SK-N-SH (cell line): ENCODE measurements at regions not wholly inside any gene's neighbourhood (a gene's known extent, or its start where the extent isn't known, plus 50 kb on each side); places are given as distances from the start of the nearest gene placed in this dataset.

ENCODE experiments used
- CHD2 ChIP-seq: fragments of 150-350 bp; IDR thresholded peaks from 2 replicates; pipeline ENCODE4 v1.6.1; 2018; ENCODE audit warnings: low read length; ENCODE audit not compliant: partially characterized antibody
- CTCF ChIP-seq: fragments of 200-600 bp; sonication (generic); IDR thresholded peaks from 2 replicates; pipeline ENCODE4 v1.6.1; 2017; ENCODE audit warnings: antibody characterized with exemption, mild to moderate bottlenecking, moderate library complexity
- ELF1 ChIP-seq: IDR thresholded peaks from 2 replicates; pipeline ENCODE4 v1.4.0; 2012
- EP300 ChIP-seq, 2 experiments: IDR thresholded peaks; 2 replicates each; pipeline versions ENCODE4 v1.4.0 to v1.6.1; 2012; ENCODE audit warnings: borderline replicate concordance in 1 of 2, low read depth in 1 of 2, low read length in 1 of 2
- MAX ChIP-seq: IDR thresholded peaks from 2 replicates; pipeline ENCODE4 v1.4.0; 2012; ENCODE audit warnings: low read depth
- MEF2A ChIP-seq: IDR thresholded peaks from 2 replicates; pipeline ENCODE4 v1.4.0; 2012; ENCODE audit warnings: low read depth, borderline replicate concordance
- NFIC ChIP-seq: IDR thresholded peaks from 2 replicates; pipeline ENCODE4 v1.4.0; 2012; ENCODE audit warnings: borderline replicate concordance
- RAD21 ChIP-seq: IDR thresholded peaks from 2 replicates; pipeline ENCODE4 v1.6.1; 2012; ENCODE audit warnings: mild to moderate bottlenecking, low read length
- REST ChIP-seq: IDR thresholded peaks from 2 replicates; pipeline ENCODE4 v1.6.1; 2012; ENCODE audit warnings: mild to moderate bottlenecking, low read depth, low read length, moderate library complexity
- TAF1 ChIP-seq: IDR thresholded peaks from 2 replicates; pipeline ENCODE4 v1.6.1; 2012; ENCODE audit warnings: low read depth, mild to moderate bottlenecking, low read length, moderate library complexity, borderline replicate concordance
- TEAD4 ChIP-seq: IDR thresholded peaks from 2 replicates; pipeline ENCODE4 v1.4.0; 2012; ENCODE audit warnings: mild to moderate bottlenecking, borderline replicate concordance; ENCODE audit not compliant: insufficient read depth
- USF2 ChIP-seq: fragments of 150-350 bp; IDR thresholded peaks from 2 replicates; pipeline ENCODE4 v1.6.1; 2017; ENCODE audit warnings: antibody characterized with exemption, low read length, low read depth, borderline replicate concordance

GRCh38 chrX:114038358-114038757, 545.5 kb upstream of the HTR2C start:
- TF ChIP-seq REST (no peak), ELF1 (no peak), CTCF (no peak), MEF2A (no peak), CHD2 (no peak), EP300 (IDR thresholded peaks at IDR 0.05; ENCODE audit: borderline replicate concordance in 1 of 2, low read depth in 1 of 2, low read length in 1 of 2) (no peak), TAF1 (no peak), NFIC (no peak), RAD21 (no peak), MAX (no peak), USF2 (no peak), TEAD4 (no peak)
